GM23248 (cell line): ENCODE measurements at regions not wholly inside any gene's neighbourhood (a gene's known extent, or its start where the extent isn't known, plus 50 kb on each side); places are given as distances from the start of the nearest gene placed in this dataset.

Experiments
- EZH2 ChIP-seq: fragments of 200-600 bp; sonication (generic); IDR thresholded peaks from 2 replicates; pipeline ENCODE4 v1.6.1; 2018; ENCODE audit warnings: antibody characterized with exemption, mild to moderate bottlenecking; ENCODE audit not compliant: insufficient read depth, poor library complexity, severe bottlenecking
- EZH2phosphoT487 ChIP-seq: fragments of 200-600 bp; sonication (generic); IDR thresholded peaks from 2 replicates; pipeline ENCODE4 v1.6.1; 2018; ENCODE audit warnings: antibody characterized with exemption, moderate library complexity, mild to moderate bottlenecking, low read depth; ENCODE audit not compliant: insufficient read depth

- TF ChIP-seq EZH2phosphoT487 (no peak), EZH2 (no peak)
Measured at GRCh38 chr2:234357666-234358065, 139.2 kb downstream of the ARL4C start.
